NOMO-1 (cell line): ENCODE measurements at regions not wholly inside any gene's neighbourhood (a gene's known extent, or its start where the extent isn't known, plus 50 kb on each side); places are given as distances from the start of the nearest gene placed in this dataset.
A peak's percentile ranks its signal among the peaks of the same experiment; 100 is the strongest.

Source experiments
- DNase-seq, 2 experiments: peaks; one replicate each; lab custom pipeline; 2025; ENCODE audit not compliant: unreplicated experiment in 2 of 2; lab: John Stamatoyannopoulos, UW

DNA sequence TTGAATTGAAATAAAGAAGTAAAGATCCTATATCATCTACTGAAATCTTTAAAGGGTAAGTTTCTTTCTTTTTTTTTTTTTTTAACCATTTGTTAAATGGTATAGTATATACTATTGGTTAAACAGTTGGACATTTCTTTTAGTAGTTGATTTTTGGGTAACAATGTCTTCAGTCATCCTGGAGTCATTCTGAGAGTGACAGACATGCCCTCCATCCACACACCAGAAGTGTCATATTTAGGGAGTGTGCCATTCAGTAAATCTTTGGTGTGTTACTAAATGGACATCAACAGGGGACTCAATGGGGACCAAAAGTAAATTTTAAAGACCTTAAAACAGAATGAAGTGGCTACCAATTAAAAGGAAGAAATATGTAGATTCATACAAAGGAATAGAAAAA, 50.8 kb upstream of the SLC39A10 start:
- DNase-seq = no peak

DNA sequence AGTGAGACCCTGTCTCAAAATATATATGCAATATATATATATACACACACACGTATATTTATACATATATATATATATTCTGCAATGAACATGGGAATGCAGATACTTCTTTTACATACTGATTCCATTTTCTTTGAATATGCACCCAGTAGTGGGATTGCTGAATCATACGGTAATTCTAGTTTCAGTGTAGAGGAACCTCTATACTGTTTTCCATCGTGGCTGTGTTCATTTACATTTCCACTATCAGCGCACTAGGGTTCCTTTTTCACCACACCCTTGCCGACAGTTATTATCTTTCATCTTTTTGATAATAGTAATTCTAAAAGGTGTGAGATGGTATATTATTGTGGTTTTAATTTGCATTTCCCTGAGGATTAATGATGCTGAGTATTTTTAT, 52.3 kb upstream of the SLC39A10 start:
- no peak for DNase-seq

DNA sequence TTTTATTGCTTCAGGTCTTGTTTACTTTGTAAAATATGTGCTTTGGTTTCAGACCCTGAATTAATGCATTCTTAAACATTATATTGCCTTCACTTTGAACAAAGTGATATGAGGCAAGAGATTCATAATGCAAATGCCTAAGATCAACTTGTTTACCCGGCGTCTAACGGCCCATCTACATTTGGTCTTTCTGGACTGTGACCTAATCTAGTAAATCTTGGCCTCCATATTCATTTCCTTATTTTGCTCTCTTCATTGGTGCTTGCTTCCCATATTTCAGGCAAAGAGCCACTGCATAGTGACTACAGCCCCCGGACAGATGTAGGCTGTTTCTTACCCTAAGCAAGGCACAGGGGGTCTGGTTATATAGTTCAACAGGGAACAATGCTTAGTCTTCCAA, 53.0 kb upstream of the SLC39A10 start:
- DNase-seq = peak in 1 of 2 experiments; percentile 13

DNA sequence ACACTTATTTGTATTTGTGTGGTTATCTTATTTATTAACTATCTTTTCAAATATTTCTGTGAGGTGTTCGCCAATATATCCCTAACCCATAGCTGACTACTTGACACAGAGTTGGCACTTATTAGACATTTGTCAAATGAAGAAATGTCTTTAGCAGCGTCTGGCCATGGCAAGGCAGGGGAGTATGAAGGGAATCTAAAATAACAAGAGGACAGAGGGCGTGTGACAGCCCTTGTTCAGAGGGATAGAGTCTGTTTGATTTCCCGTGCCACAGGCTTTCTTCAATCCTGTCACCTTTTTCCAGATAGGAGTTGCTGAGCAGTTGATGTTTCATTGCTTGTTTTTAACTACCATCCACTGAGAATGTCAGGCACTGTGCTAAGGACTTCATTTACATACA, 53.6 kb upstream of the SLC39A10 start:
- DNase-seq = no peak

DNA sequence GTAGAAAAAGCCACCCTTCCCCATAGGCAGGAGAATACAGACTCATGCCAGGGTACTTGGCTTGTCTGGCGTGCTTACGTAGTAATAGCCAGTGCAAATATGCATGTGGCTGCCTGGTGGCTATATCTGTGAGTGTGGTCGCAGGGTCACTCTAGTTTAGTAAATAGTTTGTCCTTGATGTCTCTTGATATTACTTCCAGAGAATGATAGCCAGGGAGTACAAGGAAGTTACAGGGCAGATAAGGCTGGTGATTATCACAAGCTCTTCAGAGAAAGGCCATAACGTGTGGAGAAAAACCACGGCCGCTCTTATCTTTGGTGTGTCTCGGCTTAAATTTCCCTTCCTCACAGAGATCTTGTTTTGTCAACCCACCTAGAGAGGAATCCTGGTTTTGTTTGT, 54.3 kb upstream of the SLC39A10 start:
- no peak for DNase-seq

DNA sequence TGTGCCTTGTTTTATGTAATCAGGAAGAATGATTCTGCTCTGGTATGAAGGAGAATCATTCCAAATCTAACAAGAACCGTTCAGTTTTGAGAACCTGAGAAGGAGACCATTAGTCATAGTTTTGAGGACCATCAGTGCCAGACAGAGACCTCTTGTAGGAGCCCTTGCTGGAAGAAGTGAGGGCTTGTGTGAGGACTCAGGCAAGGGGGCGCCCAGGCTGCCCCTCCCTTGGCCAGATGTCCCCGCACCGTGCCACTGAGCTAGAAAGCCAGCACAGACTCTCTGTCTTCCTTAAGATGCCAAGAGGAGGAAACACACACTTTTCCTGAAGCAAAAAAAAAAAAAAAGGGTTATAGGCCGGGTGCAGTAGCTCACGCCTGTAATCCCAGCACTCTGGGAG, 55.7 kb upstream of the SLC39A10 start:
- DNase-seq = no peak

DNA sequence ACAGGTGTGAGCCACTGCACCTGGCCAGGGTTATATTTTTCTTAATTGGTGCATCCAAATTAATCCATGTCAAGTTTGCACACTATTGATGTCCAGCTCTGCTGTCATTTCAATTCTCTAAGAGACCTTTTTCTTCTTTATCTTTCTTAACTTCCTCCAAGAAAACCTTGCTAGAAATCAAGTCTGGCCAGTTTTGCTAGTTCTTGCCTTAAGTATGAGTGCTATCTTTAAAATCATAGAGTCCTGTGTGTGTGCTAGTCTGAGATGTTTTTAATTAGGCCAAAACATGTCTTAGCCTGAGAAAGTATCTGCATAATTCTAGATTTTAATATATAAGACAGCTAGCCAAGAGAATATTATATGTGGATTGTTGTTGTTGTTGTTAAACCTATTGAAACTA, 56.2 kb upstream of the SLC39A10 start:
- no peak for DNase-seq

DNA sequence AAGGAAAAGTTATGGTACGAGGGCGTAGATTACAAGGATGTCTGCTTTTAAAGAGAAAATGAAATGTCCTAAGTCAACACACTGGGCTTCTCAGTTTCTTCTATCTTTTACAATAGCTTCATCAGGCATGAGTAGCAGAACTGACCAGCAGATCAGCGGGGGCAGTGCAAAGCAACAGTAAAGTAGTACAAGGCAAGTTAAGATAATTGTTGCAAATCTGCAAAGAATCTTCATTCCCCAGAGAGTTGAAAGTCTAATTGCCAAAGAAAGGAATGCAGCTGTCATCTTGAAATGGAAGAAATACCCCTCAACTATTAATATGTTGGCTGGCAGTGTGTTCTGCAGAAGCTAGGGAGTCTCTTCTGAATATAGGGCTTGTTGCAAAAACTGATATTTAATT, 60.2 kb upstream of the SLC39A10 start:
- DNase-seq = no peak

DNA sequence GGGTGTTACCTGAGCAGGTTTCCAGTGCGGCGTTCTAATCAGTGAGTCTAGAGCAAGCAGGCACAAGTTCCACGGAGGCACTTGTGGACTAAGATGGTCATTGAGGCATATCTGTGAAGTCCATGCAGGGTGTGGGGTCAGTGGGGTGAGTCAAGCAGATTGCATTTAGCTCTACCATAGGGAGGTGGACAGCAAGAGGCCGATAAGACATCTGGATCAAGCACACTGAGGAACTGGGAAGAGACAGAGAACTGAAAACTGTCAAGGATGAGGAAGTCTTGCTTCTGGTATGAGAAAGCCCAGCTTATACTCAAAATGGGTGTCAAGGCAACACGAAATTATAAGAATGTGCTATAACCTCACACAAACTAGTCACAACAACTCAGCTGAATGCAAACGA, 61.2 kb upstream of the SLC39A10 start:
- no peak for DNase-seq

DNA sequence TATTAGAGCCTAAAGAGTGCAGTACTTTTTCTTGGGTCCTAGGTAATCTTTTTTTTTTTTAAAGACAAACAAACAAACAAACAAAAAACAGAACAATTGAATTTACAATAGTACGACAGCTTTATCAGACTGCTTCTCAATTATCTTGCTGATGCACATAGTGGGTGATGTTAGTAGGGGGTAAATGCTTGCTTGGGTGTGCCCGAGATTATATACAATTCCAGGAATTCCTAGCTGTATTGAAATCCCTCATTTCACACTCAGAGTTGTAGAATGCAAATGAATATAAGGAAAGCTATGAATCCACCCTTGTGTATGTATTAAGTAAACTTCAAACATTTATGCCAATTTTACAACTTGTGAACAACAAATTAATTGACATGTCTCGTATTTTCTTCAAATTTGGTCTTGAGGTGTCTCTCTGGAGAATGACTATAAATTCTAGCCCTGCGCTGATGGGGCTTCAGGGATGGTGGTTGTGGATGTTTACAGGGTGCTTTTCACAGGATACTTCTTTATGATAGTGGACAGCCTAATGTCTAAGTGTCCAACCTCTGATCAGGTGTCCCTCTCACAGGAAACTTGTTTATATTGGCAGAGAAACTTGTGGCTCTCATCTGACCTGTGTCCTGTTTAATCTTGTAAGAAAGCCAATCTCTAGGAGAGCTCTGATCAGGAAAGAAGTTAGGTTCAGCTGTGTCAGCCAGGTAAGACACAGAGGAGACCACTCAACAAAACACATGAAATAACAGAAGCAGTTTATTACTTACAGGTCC, 61.9 kb upstream of the SLC39A10 start:
- no peak for DNase-seq

DNA sequence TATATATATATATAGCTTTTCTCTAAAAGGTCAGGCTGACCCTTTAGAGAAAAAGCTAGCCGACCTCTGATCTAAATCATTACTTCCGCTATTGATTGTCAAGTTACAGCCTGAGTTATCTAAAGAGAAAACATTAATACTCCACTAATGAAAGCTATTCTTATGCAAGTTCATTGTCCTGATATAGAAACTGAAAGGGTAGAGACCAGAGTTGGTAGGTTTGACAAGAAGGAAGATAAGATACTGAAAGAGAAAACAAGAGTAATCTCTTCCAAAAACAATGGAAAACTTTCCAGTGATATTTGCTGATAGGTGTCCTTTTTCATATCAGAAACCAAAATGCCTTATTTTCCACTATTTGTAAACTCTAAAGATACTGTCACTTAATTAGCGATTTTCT, 62.8 kb upstream of the SLC39A10 start:
- no peak for DNase-seq

DNA sequence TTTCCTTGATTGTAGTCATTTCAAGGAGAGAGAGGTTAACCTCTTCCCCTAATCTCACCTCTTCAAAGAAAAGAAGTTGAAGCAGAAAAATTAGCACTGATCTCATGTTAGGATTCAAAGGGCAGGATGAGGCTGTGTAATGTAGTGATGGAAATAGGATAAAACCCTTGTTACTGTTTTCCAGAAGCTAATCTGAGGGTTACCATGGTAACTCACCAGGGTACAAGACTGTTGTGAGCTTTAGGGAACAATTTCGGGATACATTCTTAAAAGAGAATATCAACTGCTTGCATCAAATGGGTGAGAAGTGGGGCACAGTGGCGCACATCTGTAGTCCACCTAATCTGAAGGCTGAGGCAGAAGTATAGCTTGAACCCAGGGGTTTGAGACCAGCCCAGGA, 64.9 kb upstream of the SLC39A10 start:
- DNase-seq = no peak

DNA sequence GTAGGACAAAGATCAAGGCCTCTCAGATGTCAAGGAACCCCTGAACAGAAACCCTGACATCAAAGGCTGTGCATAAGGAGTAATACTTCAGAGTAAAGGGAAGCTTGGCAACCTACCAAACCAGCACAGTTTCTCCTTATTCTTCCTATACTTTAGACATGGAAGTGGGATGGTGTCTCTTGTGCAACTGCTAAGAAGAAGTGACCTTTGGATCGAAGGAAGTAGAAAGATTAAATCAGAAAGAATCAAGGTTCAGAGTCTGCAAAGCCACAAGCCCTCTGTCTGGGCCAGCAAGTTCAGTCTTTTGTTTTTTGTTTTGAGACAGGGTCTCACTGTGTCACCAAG, 66.2 kb upstream of the SLC39A10 start:
- DNase-seq = peak in 1 of 2 experiments; percentile 11

DNA sequence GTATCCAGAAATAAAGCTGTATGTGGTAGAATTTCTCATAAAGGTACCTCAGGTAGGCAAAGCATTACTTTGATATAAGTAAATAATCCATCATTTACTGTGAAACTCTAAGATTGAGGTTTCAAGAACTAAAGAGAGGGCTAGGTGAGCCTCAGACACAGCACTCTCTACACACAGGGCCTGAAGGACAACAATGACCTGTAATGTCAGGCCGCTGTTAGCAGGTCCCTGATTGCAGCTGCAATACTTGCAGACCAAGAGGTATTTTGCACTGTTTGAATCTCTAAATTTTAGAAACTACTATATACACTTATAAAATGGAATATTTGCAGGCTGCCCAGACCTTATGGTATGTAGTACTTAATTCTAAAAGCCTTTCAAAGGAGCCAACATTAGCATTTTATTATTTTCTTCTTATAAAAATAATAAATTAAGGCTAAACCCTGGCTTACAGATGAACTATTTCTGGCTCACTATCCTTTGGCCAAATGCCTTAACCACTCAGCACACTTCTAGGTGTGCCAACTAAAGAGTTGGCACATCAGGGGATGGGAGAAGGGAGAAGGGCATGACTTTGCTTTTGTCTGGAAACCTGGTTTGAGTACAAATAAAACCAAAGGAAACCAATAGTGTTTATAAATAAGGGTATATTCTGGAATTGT, 66.7 kb upstream of the SLC39A10 start:
- no peak for DNase-seq

DNA sequence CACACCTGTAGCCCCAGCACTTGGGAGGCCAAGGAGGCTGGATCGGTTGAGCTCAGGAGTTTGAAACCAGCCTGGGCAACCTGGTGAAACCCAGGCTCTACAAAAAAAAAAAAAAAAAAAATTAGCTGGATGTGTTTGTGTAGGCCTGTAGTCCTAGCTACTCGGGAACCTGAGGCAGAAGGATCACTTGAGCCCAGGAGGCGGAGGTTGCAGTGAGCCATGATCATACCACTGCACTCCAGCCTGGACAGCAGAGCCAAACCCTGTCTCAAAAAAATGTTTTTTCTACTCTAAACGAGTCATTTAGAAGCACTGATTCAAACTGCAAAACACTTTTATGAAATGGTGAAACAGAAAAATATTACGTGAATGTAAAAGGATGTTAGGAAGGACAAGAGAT, 69.1 kb upstream of the SLC39A10 start:
- no peak for DNase-seq

DNA sequence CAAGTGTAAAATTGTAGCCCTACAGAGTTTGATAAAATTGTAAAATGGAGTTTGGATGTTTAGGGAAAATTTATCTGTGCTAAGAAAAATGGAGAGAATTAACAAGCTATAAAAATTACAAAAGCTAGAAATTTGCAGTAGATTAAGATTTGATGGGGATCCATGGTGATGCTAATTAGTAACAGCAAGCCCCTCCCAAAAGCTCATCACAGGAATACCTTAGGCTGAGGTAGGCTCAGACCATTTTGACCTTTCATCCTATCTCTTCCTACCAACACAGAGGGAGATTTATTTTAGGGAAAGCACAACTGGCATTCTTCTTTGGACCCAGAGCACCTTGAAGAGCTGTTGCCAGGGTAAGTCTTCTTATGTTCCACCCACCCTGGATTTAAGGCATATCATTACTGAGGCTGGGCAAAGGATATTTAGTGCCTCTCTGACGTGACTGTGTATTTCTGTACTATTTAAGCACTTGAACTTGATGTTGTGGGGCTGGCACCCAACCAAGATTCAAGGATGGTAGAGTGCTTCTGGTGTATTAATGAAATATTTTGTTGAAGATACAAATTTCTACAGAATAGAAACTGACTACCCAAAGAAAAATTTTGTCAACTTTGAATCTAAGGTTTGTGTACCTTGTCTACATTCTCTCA, 70.8 kb upstream of the SLC39A10 start:
- no peak for DNase-seq

DNA sequence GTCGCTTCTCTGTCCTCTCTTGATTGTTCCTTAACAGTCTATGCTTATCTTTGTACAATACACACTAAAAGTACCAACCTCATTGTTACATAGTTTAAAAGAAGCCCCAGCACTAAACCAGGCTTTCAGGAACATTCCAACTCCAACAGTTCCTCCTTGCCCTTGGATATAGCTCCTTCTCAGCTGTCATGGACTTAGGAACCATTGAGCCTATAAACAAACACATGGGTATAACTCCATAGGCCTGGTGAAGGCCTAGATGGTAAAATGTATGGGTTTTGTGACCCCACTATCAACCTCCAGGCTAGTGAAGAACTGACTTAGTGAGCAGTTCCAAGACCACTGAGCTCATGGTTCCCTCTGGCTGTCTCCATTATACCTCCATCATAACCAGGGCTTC, 74.8 kb upstream of the SLC39A10 start:
- DNase-seq = no peak

DNA sequence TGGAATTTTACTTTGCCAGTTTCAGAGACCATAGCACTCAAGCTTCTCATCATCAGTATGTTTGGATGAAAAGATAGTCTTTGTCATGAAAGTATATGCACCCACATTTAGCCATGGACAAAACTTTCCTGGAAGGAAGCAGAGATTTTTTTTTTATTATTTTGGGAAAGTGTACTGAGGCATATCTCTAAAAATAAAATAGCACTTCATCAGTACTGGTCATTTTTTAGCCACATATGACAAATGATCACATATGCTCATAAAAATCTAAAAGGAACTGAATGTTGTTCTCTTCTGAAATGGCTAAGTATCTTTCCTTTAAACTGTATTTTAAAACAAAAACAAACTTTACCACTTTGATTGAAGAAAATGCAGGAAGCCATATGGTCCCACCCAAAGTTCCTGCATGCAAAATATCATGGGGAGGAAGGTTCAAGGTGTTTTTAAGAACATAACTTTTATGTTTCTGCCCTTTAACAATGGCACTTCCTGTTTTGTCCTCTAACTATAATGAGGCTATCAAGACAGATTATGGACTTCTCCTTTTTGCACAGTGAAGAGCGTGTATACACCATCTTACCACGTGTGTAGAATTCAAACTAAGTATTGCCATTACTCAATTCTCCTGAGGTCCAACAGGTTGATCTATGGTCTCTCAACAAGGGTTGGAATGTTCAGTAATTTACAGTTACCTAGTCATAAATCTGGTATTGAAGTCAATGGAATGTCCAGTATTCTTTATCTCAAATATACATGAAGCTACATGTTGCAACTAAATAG, 77.1 kb upstream of the SLC39A10 start:
- peak; percentile 74 to 96 for DNase-seq

DNA sequence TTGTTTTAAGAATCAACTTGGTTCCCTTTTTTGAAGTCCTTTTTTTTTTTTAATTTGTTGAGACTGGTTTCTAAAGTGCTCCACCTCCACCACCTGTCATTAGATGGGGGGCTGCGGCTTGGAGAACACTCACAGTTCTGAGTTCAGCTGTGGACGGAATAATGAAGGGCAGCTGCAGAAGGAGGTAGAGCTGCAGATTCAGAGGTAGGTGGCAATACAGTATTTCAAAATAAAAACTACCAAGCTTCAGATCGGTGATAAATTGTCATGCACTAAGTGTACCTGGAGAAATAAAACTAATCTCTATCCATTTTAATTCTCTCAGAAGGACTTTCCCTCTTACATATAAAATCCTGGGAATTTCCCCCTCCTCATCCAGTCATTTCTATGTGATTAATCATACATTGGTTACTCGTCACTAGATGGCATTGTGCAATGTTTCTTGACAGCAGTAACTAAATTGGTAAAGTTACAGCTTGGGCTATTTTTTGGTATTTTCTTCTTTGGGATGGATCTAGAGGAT, 81.1 kb upstream of the SLC39A10 start:
- DNase-seq = peak; percentile 20 to 68

DNA sequence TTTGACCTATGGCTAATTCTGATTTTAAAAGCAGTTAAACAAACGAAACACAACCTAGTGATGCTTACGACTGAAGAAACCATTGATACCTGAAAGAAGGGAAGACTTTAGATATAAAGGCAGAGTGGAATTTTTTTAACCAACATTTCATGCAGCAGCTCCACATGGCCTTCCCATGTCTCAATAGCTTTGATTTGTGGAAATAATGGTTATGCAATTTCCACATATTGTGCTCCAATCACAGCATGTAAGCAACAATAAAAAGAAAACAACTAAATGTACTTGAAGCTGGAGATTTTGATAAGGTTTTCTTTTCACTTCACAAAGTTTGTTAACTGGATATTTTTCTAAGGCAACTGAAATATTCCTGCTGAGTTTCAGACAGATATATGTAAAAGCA, 82.0 kb upstream of the SLC39A10 start:
- no peak for DNase-seq

DNA sequence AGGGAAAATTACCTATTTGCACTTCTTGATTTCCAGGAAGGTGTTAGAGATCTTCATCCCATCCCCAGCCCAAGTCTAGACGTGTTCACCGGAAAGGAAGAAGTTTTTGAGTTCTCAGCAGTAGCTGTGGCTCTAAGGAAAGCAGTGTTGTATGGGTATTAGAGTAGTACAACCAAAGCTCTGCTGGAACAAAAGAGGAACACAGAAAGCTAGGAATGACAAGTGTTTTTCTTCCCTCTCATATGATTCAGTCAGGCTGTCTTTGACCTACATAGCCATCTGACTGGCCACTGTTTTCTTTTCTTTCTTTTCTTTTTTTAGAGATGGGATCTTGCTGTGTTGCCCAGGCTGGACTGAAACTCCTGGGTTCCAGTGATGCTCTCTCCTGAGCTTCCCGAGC, 82.7 kb upstream of the SLC39A10 start:
- DNase-seq = peak in 1 of 2 experiments; percentile 12
